Gastrocnemius medialis (tissue), 4 donors: ENCODE measurements at regions not wholly inside any gene's neighbourhood (a gene's known extent, or its start where the extent isn't known, plus 50 kb on each side); places are given as distances from the start of the nearest gene placed in this dataset.

Source experiments
- POLR2A ChIP-seq, 2 donors: fragments of 450-650 bp; IDR thresholded peaks; one replicate each; pipeline ENCODE4 v1.6.1; 2017; ENCODE audit warnings: antibody characterized with exemption in 2 of 2, mild to moderate bottlenecking in 2 of 2, moderate library complexity in 2 of 2
- TF ChIP-seq, protein P1 (sequence below), 5 experiments: fragments of 450-650 bp in 3 of 5; fragments of 200-600 bp in 2 of 5; sonication (generic) in 2 of 5; IDR thresholded peaks in 4 of 5; conservative IDR thresholded peaks in 1 of 5; 1 replicate in 4 of 5; 2 replicates in 1 of 5; pipeline ENCODE4 v1.5.1; 2016 to 2019; ENCODE audit warnings: antibody characterized with exemption in 5 of 5, mild to moderate bottlenecking in 3 of 5, moderate library complexity in 3 of 5

- no peak for TF ChIP-seq POLR2A (IDR thresholded peaks at IDR 0.05)
- TF ChIP-seq, protein P1, sequence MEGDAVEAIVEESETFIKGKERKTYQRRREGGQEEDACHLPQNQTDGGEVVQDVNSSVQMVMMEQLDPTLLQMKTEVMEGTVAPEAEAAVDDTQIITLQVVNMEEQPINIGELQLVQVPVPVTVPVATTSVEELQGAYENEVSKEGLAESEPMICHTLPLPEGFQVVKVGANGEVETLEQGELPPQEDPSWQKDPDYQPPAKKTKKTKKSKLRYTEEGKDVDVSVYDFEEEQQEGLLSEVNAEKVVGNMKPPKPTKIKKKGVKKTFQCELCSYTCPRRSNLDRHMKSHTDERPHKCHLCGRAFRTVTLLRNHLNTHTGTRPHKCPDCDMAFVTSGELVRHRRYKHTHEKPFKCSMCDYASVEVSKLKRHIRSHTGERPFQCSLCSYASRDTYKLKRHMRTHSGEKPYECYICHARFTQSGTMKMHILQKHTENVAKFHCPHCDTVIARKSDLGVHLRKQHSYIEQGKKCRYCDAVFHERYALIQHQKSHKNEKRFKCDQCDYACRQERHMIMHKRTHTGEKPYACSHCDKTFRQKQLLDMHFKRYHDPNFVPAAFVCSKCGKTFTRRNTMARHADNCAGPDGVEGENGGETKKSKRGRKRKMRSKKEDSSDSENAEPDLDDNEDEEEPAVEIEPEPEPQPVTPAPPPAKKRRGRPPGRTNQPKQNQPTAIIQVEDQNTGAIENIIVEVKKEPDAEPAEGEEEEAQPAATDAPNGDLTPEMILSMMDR (IDR thresholded peaks at IDR 0.05 in 4 of 5, conservative IDR thresholded peaks at IDR 0.05 in 1 of 5): no peak
These were observed 883.6 kb downstream of the SQOR start for GRCh38 chr15:46518381-46518780.
